ENCODE measurements at regions not wholly inside any gene's neighbourhood (a gene's known extent, or its start where the extent isn't known, plus 50 kb on each side); places are given as distances from the start of the nearest gene placed in this dataset.

- Histone ChIP-seq H3K4me2 (ENCODE audit: low read depth, low read length) (no peak overlapping the region), H3K36me3 (replicated peaks in 1 of 2; ENCODE audit: control insufficient read depth in 1 of 2, insufficient read depth in 2 of 2, low read length in 2 of 2) (no peaks in the 10 kb centered on the region), H3K27ac (ENCODE audit: extremely low read length, insufficient read depth, low read length) (no peak overlapping the region), H3K4me1 (ENCODE audit: insufficient read depth, low read length) (no peaks in the 10 kb centered on the region), H3K4me3 (replicated peaks in 1 of 3; ENCODE audit: insufficient read depth in 1 of 3, low read depth in 2 of 3, low read length in 3 of 3) (no peak overlapping the region), H3K9ac (ENCODE audit: insufficient read depth, low read depth, low read length) (no peak overlapping the region), H4K20me1 (ENCODE audit: insufficient read depth, low read length) (no peaks in the 10 kb centered on the region), H3K27me3 (ENCODE audit: control insufficient read depth in 1 of 2, insufficient read depth in 2 of 2, low read length in 2 of 2) (no peaks in the 10 kb centered on the region), H3K79me2 (ENCODE audit: insufficient read depth, low read length) (no peaks in the 10 kb centered on the region), H2AFZ (ENCODE audit: low read length) (no peak overlapping the region), H3K9me3 (ENCODE audit: low read length) (no peaks in the 10 kb centered on the region; the same call in 1 of the 2 replicates)
- no peak for ATAC-seq
- ChIA-PET POLR2A (no interaction called here), CTCF (ENCODE audit: low intra/inter-chr PET ratio, low total read pairs) (no interaction called here)
- intact Hi-C loops (cut with micrococcal nuclease; ENCODE audit: unreplicated experiment) (no loop called here), in situ Hi-C loops (cut with HindIII; ENCODE audit: extremely low pct_ligation_motif_present, low pct_unique_long_range_greater_than_20kb) (no loop called here)
- DNase-seq (ENCODE audit: low spot score), result no peak
- WGBS (ENCODE audit: low lambda C conversion rate), result 16% methylated on average over 3 of the region's 3 CpGs
- no peak for FAIRE-seq
- BruUV-seq (replicated peaks), result no TSS peak
- no peak for TF ChIP-seq FOXP1 (IDR thresholded peaks at IDR 0.05)
- TF ChIP-seq FOXP1 (CRISPR knock-in tag; IDR thresholded peaks at IDR 0.05), result no peak
- no peak for TF ChIP-seq ZNF629 (CRISPR knock-in tag; conservative IDR thresholded peaks at IDR 0.05)
- no peak for TF ChIP-seq ZIK1 (CRISPR knock-in tag; IDR thresholded peaks at IDR 0.05; ENCODE audit: borderline replicate concordance, low read depth)
- no peak for TF ChIP-seq FOXM1 (CRISPR knock-in tag; IDR thresholded peaks at IDR 0.05)
- no peak for TF ChIP-seq HIVEP1 (CRISPR knock-in tag; IDR thresholded peaks at IDR 0.05)
- TF ChIP-seq CENPT (CRISPR knock-in tag; IDR thresholded peaks at IDR 0.05; ENCODE audit: low read depth), result no peak
- TF ChIP-seq SP140L (CRISPR knock-in tag; IDR thresholded peaks at IDR 0.05; ENCODE audit: borderline replicate concordance), result no peak
- TF ChIP-seq KDM4B (CRISPR knock-in tag; IDR thresholded peaks at IDR 0.05), result no peak
- no peak for TF ChIP-seq FOXA3 (CRISPR knock-in tag; IDR thresholded peaks at IDR 0.05)
- no peak for TF ChIP-seq HNF4A (CRISPR knock-in tag; IDR thresholded peaks at IDR 0.05)
- TF ChIP-seq ZC3H4 (CRISPR knock-in tag; IDR thresholded peaks at IDR 0.05; ENCODE audit: borderline replicate concordance), result no peak
- TF ChIP-seq ZSCAN22 (CRISPR knock-in tag; IDR thresholded peaks at IDR 0.05), result no peak
- TF ChIP-seq MED13 (CRISPR knock-in tag; IDR thresholded peaks at IDR 0.05), result no peak
- TF ChIP-seq, protein P1, sequence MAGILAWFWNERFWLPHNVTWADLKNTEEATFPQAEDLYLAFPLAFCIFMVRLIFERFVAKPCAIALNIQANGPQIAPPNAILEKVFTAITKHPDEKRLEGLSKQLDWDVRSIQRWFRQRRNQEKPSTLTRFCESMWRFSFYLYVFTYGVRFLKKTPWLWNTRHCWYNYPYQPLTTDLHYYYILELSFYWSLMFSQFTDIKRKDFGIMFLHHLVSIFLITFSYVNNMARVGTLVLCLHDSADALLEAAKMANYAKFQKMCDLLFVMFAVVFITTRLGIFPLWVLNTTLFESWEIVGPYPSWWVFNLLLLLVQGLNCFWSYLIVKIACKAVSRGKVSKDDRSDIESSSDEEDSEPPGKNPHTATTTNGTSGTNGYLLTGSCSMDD (CRISPR knock-in tag; IDR thresholded peaks at IDR 0.05), result no peak
- no peak for TF ChIP-seq PRMT3 (CRISPR knock-in tag; IDR thresholded peaks at IDR 0.05; ENCODE audit: borderline replicate concordance, low read depth)
- no peak for TF ChIP-seq TRIM24 (CRISPR knock-in tag; IDR thresholded peaks at IDR 0.05)
- TF ChIP-seq BCL3 (CRISPR knock-in tag; IDR thresholded peaks at IDR 0.05), result no peak
- no peak for TF ChIP-seq CHCHD3 (CRISPR knock-in tag; IDR thresholded peaks at IDR 0.05)
- TF ChIP-seq RXRA (CRISPR knock-in tag; IDR thresholded peaks at IDR 0.05), result no peak
Measured at GRCh38 chr4:176588436-176588835, 204.3 kb downstream of the VEGFC start.
